K562 (cell line): ENCODE measurements at regions not wholly inside any gene's neighbourhood (a gene's known extent, or its start where the extent isn't known, plus 50 kb on each side); places are given as distances from the start of the nearest gene placed in this dataset.

Source experiments
- CBX8 ChIP-seq: fragments of 200-600 bp; sonication (generic); IDR thresholded peaks from 2 replicates; pipeline ENCODE4 v1.6.1; 2012; ENCODE audit warnings: borderline replicate concordance, mixed run types, low read depth, mild to moderate bottlenecking, moderate library complexity, mixed read lengths, low read length, control low read depth, inconsistent platforms; ENCODE audit not compliant: poor library complexity, severe bottlenecking; ENCODE audit errors: extremely low read depth
- NCOA2 ChIP-seq, 2 experiments: fragments of 450-650 bp; IDR thresholded peaks; 2 replicates each; pipeline ENCODE4 v1.6.1; 2018; ENCODE audit warnings: mild to moderate bottlenecking in 2 of 2, moderate library complexity in 1 of 2; ENCODE audit not compliant: partially characterized antibody in 2 of 2
- TFAP4 ChIP-seq: sonication (generic); formaldehyde crosslinking; IDR thresholded peaks from 2 replicates; pipeline ENCODE4 v1.8.0; 2022; ENCODE audit warnings: missing genetic modification reagents, mild to moderate bottlenecking, moderate library complexity, borderline replicate concordance
- TF ChIP-seq, protein P1 (sequence below), 2 experiments: IDR thresholded peaks; 2 replicates each; pipeline ENCODE4 v1.6.1; 2011; ENCODE audit warnings: borderline replicate concordance in 1 of 2, control low read depth in 1 of 2, low read depth in 1 of 2, low read length in 1 of 2, mild to moderate bottlenecking in 1 of 2, mixed read lengths in 1 of 2, moderate library complexity in 1 of 2; ENCODE audit not compliant: insufficient read depth in 1 of 2, insufficient read length in 1 of 2, poor library complexity in 1 of 2, severe bottlenecking in 1 of 2; ENCODE audit errors: extremely low read depth in 1 of 2
- TF ChIP-seq, protein P2 (sequence below), 2 experiments: fragments of 250-450 bp in 1 of 2; fragments of 450-650 bp in 1 of 2; sonication (Bioruptor Pico) in 1 of 2; IDR thresholded peaks; 2 replicates each; pipeline versions ENCODE4 v1.6.1 to v1.8.0; 2016 to 2021; ENCODE audit warnings: mild to moderate bottlenecking in 2 of 2, moderate library complexity in 2 of 2, missing compliant biosample characterization in 1 of 2, missing genetic modification characterization in 1 of 2

- TF ChIP-seq TFAP4, result no peak
- TF ChIP-seq, protein P1, sequence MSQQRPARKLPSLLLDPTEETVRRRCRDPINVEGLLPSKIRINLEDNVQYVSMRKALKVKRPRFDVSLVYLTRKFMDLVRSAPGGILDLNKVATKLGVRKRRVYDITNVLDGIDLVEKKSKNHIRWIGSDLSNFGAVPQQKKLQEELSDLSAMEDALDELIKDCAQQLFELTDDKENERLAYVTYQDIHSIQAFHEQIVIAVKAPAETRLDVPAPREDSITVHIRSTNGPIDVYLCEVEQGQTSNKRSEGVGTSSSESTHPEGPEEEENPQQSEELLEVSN (IDR thresholded peaks at IDR 0.05; ENCODE audit: borderline replicate concordance in 1 of 2, extremely low read depth in 1 of 2, insufficient read depth in 1 of 2, insufficient read length in 1 of 2, low read depth in 1 of 2, low read length in 1 of 2, poor library complexity in 1 of 2, severe bottlenecking in 1 of 2), result no peak
- TF ChIP-seq CBX8, result no peak
- no peak for TF ChIP-seq NCOA2 (IDR thresholded peaks at IDR 0.05; ENCODE audit: partially characterized antibody in 2 of 2)
- TF ChIP-seq, protein P2, sequence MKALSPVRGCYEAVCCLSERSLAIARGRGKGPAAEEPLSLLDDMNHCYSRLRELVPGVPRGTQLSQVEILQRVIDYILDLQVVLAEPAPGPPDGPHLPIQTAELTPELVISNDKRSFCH (CRISPR knock-in tag; IDR thresholded peaks at IDR 0.05), result no peak
- TF ChIP-seq, protein P2 (tag; IDR thresholded peaks at IDR 0.05), result no peak
- TF ChIP-seq, all 486 proteins: peak for 0
Observed at GRCh38 chr13:77832339-77833100, 86.1 kb downstream of the EDNRB start (continued).
